ENCODE measurements at regions not wholly inside any gene's neighbourhood (a gene's known extent, or its start where the extent isn't known, plus 50 kb on each side); places are given as distances from the start of the nearest gene placed in this dataset.

DNA sequence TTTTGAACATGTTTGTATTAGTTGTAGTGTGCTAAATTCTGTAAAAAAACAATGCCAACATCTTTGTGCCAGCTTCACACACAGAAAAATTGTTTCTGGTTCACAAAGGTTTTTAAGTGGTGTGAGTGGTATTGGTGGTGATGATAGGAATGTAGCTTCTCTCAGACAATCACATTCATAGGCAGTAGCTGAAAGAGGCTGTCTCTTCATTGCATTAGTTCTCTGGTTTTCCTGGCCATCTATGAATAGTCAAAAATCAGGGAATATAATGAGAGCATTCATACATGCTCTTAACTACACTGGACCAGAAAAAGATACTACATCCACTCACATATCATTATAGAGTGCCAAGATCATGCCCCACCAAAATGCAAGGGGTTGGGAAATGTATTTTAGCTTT, 433.5 kb downstream of the FLRT2 start:
- ATAC-seq (no peak), DNase-seq (no peak)
- TF ChIP-seq, protein P1, sequence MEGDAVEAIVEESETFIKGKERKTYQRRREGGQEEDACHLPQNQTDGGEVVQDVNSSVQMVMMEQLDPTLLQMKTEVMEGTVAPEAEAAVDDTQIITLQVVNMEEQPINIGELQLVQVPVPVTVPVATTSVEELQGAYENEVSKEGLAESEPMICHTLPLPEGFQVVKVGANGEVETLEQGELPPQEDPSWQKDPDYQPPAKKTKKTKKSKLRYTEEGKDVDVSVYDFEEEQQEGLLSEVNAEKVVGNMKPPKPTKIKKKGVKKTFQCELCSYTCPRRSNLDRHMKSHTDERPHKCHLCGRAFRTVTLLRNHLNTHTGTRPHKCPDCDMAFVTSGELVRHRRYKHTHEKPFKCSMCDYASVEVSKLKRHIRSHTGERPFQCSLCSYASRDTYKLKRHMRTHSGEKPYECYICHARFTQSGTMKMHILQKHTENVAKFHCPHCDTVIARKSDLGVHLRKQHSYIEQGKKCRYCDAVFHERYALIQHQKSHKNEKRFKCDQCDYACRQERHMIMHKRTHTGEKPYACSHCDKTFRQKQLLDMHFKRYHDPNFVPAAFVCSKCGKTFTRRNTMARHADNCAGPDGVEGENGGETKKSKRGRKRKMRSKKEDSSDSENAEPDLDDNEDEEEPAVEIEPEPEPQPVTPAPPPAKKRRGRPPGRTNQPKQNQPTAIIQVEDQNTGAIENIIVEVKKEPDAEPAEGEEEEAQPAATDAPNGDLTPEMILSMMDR (IDR thresholded peaks at IDR 0.05), result no peak
- H3K4me1 ChIP-seq (ENCODE audit: control insufficient read depth, insufficient read depth, low read length), result no peaks in the 10 kb centered on the region
- no peak overlapping the region for H3K27ac Mint-ChIP-seq
- no peaks in the 10 kb centered on the region for H3K9me3 ChIP-seq (ENCODE audit: control insufficient read depth, insufficient read depth, low read length)
- no peaks in the 10 kb centered on the region for H3K9me3 Mint-ChIP-seq
- no peaks in the 10 kb centered on the region for H3K27me3 ChIP-seq (ENCODE audit: control insufficient read depth, insufficient read depth, low read length)
- H3K27ac ChIP-seq (ENCODE audit: low read length), result no peak overlapping the region
- no peaks in the 10 kb centered on the region for H3K27me3 Mint-ChIP-seq (ENCODE audit: low read depth in 2 of 2)
- no peaks in the 10 kb centered on the region for H3K36me3 ChIP-seq (ENCODE audit: control insufficient read depth, insufficient read depth, low read length)
- H3K4me3 ChIP-seq (ENCODE audit: low read length), result no peak overlapping the region
- intact Hi-C loops (cut with micrococcal nuclease), result no loop called here
- H3K36me3 Mint-ChIP-seq, result no peaks in the 10 kb centered on the region
- no peak overlapping the region for H3K4me3 Mint-ChIP-seq
- peaks cover 24 to 26% of the 10 kb centered on the region in 2 donors for H3K4me1 Mint-ChIP-seq

GRCh38 chr14:85960756-85961155, 430.8 kb downstream of the FLRT2 start:
- Histone ChIP-seq H3K27me3 (ENCODE audit: control insufficient read depth, insufficient read depth, low read length) (no peaks in the 10 kb centered on the region), H3K9me3 (ENCODE audit: control insufficient read depth, insufficient read depth, low read length) (no peaks in the 10 kb centered on the region), H3K36me3 (ENCODE audit: control insufficient read depth, insufficient read depth, low read length) (no peaks in the 10 kb centered on the region), H3K4me1 (ENCODE audit: control insufficient read depth, insufficient read depth, low read length) (no peaks in the 10 kb centered on the region), H3K27ac (ENCODE audit: low read length) (no peak overlapping the region), H3K4me3 (ENCODE audit: low read length) (no peak overlapping the region)
- DNase-seq (no peak), ATAC-seq (no peak)
- intact Hi-C loops (cut with micrococcal nuclease), result no loop called here
- Mint-ChIP-seq H3K4me3 (no peak overlapping the region), H3K9me3 (no peaks in the 10 kb centered on the region), H3K36me3 (no peaks in the 10 kb centered on the region), H3K27ac (no peak overlapping the region), H3K27me3 (ENCODE audit: low read depth in 2 of 2) (no peaks in the 10 kb centered on the region), H3K4me1 (peaks cover 24 to 31% of the 10 kb centered on the region in 2 donors)
- WGBS (ENCODE audit: insufficient coverage), result 49% methylated on average over 2 of the region's 2 CpGs
- TF ChIP-seq, protein P1 (IDR thresholded peaks at IDR 0.05), result no peak

GRCh38 chr14:85959063-85959462, 429.1 kb downstream of the FLRT2 start:
- Histone ChIP-seq H3K9me3 (ENCODE audit: control insufficient read depth, insufficient read depth, low read length) (no peaks in the 10 kb centered on the region), H3K4me1 (ENCODE audit: control insufficient read depth, insufficient read depth, low read length) (no peaks in the 10 kb centered on the region), H3K36me3 (ENCODE audit: control insufficient read depth, insufficient read depth, low read length) (no peaks in the 10 kb centered on the region), H3K27ac (ENCODE audit: low read length) (no peak overlapping the region), H3K4me3 (ENCODE audit: low read length) (no peak overlapping the region), H3K27me3 (ENCODE audit: control insufficient read depth, insufficient read depth, low read length) (no peaks in the 10 kb centered on the region)
- 75% methylated on average over 2 of the region's 3 CpGs for WGBS (ENCODE audit: insufficient coverage)
- intact Hi-C loops (cut with micrococcal nuclease), result no loop called here
- no peak overlapping the region for H3K4me3 Mint-ChIP-seq
- H3K36me3 Mint-ChIP-seq, result no peaks in the 10 kb centered on the region
- no peak overlapping the region for H3K27ac Mint-ChIP-seq
- H3K9me3 Mint-ChIP-seq, result no peaks in the 10 kb centered on the region
- peaks cover 23 to 34% of the 10 kb centered on the region in 2 donors for H3K4me1 Mint-ChIP-seq
- TF ChIP-seq, protein P1 (IDR thresholded peaks at IDR 0.05), result no peak
- H3K27me3 Mint-ChIP-seq (ENCODE audit: low read depth in 2 of 2), result no peaks in the 10 kb centered on the region
- no peak for DNase-seq
- no peak for ATAC-seq

GRCh38 chr14:85958069-85958468, 428.1 kb downstream of the FLRT2 start:
- Histone ChIP-seq H3K36me3 (ENCODE audit: control insufficient read depth, insufficient read depth, low read length) (no peaks in the 10 kb centered on the region), H3K9me3 (ENCODE audit: control insufficient read depth, insufficient read depth, low read length) (no peaks in the 10 kb centered on the region), H3K27ac (ENCODE audit: low read length) (no peak overlapping the region), H3K4me1 (ENCODE audit: control insufficient read depth, insufficient read depth, low read length) (no peaks in the 10 kb centered on the region), H3K4me3 (ENCODE audit: low read length) (no peak overlapping the region), H3K27me3 (ENCODE audit: control insufficient read depth, insufficient read depth, low read length) (no peaks in the 10 kb centered on the region)
- Mint-ChIP-seq H3K27me3 (ENCODE audit: low read depth in 2 of 2) (no peaks in the 10 kb centered on the region), H3K36me3 (no peaks in the 10 kb centered on the region), H3K9me3 (no peaks in the 10 kb centered on the region), H3K4me3 (no peak overlapping the region), H3K4me1 (peaks cover 29 to 38% of the 10 kb centered on the region in 2 donors), H3K27ac (no peak overlapping the region)
- TF ChIP-seq, protein P1 (IDR thresholded peaks at IDR 0.05), result no peak
- intact Hi-C loops (cut with micrococcal nuclease), result no loop called here
- DNase-seq, result no peak
- 95% methylated on average over 1 of the region's 1 CpG for WGBS (ENCODE audit: insufficient coverage)
- no peak for ATAC-seq
